ENCODE measurements at regions not wholly inside any gene's neighbourhood (a gene's known extent, or its start where the extent isn't known, plus 50 kb on each side); places are given as distances from the start of the nearest gene placed in this dataset.

DNA sequence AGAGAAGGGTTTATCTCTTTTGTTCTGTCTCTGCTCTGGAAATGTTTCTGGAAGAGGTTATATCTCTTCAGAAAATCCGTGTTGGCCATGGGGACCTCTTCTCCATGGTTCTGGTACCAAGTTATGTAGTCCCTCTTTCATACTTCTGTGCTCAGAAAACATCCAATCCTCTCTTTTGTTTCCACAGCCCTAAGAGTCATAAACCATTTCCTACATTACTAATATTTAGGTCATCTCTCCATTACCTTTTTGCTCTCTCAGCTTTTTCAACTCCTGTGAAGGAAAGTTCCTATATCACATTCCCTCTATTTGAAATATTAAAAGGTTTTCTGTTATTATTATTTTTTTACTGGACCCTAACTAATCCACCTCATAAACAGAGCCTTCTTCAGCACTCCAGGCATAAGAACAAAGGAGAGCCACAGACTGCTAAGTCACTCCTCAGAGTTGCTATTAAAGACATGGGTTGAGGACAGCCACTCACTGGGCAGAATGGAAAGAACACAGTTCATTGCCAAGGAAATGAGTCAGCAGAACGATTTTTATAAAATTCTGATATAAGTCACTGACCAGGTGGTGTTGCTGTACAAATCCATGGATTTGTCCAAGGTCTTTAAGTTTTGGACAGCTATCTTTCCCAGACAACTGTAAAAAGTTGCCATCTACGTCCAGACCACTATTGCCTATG is 122.4 kb upstream of the NPY2R start:
- DNase-seq (ENCODE audit: low read depth in 2 of 2): no peak

- DNase-seq (ENCODE audit: low read depth in 2 of 2): no peak
Observed at GRCh38 chr4:155094201-155094820, 114.1 kb upstream of the NPY2R start.

DNA sequence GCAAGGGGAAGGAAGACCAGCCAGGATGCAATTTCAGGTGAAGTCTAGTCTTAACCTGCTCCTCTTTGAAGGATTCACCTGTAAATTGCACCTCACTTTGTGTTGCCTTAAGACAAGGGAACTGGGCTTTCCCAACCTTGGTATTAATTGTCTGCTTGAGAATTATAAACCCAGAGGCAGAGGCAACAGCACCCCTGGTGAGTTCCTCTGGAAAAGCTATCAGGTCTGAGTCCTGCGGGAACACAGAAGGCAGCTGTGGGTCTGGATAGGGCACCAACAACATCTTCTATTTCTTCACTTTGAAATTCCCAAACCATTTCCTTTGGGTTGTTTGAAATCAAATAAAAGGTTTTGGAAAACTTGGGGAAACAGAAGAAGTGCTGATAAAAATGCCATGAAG is 109.2 kb upstream of the NPY2R start:
- DNase-seq (ENCODE audit: low read depth in 2 of 2): no peak

DNA sequence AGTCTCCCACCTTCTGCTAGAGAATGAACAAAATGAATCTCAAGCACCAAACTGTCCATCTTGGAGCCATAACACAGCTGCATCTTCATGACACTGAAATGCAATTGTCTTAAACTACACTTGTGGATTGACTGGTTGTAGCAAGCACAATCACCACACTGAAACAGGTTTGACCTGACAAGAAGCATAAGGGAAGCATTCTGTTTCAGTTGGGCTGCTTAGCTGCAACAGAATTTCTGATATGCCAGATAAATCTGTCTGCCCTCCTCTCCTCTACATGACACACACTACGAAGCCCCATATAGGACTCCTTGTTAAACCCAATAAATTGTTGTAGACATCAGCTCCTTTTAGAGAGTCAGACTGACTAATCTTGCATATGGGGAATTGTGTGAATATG is 101.8 kb upstream of the NPY2R start:
- DNase-seq (ENCODE audit: low read depth in 2 of 2): no peak

GRCh38 chr4:155107059-155107458 is 101.4 kb upstream of the NPY2R start:
- DNase-seq (ENCODE audit: low read depth in 2 of 2): no peak

- no peak for DNase-seq (ENCODE audit: low read depth in 2 of 2)
Observed at GRCh38 chr4:155114790-155115189, 93.6 kb upstream of the NPY2R start.

- no peak for DNase-seq (ENCODE audit: low read depth in 2 of 2)
Observed at GRCh38 chr4:155119006-155119405, 89.4 kb upstream of the NPY2R start.

DNA sequence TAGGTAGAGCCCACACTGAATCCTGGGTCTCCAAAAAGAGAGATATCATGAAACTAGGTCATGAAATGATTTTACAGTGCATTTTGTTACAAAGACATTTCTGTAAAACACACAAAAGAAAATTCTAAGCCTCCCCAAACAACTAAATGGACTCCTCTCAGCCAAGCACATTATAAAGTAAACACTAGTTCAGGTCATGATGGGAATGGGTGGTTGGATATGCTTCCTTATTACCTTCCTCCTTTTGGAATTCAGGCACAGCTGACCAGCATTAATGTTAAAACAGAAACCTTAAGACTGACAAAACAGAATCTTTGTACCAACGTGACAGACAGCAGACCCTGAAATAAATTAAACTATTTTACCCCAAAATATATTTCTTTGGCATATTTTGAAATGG is 87.9 kb upstream of the NPY2R start:
- DNase-seq (ENCODE audit: low read depth in 2 of 2): no peak

GRCh38 chr4:155122382-155122781 is 86.1 kb upstream of the NPY2R start:
- DNase-seq (ENCODE audit: low read depth in 2 of 2): no peak

DNA sequence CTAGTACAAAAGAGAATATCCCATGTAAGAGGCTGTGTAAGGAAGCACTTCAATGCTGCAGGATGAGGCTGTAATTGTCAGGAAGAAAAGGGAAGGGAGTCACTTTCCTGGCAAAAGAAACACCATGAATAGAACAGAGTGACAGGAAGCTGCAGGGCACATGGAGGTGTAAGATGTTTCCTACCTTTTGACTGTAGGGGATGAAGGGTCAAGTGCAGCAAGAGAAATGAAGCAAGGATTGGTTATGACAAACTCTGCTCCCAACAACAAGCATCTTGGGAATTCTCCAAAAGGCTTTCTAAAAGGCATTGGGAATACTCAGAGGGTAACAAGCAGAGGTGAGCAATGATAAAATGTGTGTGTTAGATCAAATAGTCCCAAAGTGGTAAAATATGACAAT is 74.3 kb upstream of the NPY2R start:
- DNase-seq (ENCODE audit: low read depth in 2 of 2): no peak

DNA sequence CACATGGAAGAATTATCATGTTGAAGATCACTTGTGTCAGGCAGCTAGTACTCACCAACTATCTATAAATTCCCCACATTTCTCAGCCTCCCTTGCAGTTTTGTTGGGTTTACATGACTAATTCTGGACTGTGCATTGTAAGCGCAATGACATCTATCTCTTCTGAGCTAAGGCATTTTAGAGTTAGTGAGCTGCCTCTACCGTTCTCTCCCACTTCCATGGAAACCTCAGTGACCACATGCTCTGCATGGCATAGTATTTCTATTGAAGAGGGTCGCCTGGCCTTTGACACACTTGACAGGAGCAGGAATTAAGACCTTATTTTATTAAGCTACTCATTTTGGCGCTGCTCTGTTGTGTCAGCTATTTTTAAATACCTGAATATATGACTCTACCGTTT is 67.5 kb upstream of the NPY2R start:
- DNase-seq (ENCODE audit: low read depth in 2 of 2): no peak

DNA sequence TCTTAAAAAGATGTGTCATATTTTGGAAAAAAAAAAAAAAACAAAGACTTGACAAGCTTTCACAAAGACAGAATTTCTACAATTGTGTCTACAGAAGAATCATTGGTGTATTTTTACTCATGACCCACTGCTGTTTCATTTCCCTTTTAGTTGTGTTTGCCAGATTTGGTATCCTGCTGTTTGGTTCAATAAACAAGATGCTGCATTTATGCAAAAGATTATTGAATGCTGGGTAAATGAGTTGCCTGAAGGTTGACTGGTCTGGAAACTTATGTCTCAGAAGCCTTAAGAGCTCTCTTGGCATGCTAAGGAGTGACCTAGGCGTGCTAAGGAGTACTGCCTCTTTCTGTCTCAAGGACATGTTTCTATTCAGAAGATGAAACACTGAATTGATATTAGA is 64.9 kb upstream of the NPY2R start:
- DNase-seq (ENCODE audit: low read depth in 2 of 2): no peak

Data from stimulated activated CD4-positive, alpha-beta T cell treated with anti-CD3 and anti-CD28 coated beads, Interleukin-15, amount 100 ng/mL, for 48 hours (primary cell).